CD14-positive monocyte (primary cell): ENCODE measurements at regions not wholly inside any gene's neighbourhood (a gene's known extent, or its start where the extent isn't known, plus 50 kb on each side); places are given as distances from the start of the nearest gene placed in this dataset.

ENCODE experiments used
- DNase-seq, 3 donors: peaks; one replicate each; pipeline ENCODE4 v3.0.0-alpha.2; 2011 to 2022
- H2AFZ ChIP-seq: 2 replicates; pipeline ENCODE4 v1.6.0; 2012; ENCODE audit warnings: mild to moderate bottlenecking, low read depth, low read length, inconsistent platforms; ENCODE audit not compliant: insufficient read depth, poor library complexity, severe bottlenecking
- H3K27ac ChIP-seq, 2 donors: 1 replicate in 1 of 2; 2 replicates in 1 of 2; pipeline ENCODE4 v1.5.1; 2012 to 2013; ENCODE audit warnings: low read length in 2 of 2, control low read depth in 1 of 2, inconsistent platforms in 1 of 2, low read depth in 1 of 2, mild to moderate bottlenecking in 1 of 2
- H3K27me3 ChIP-seq, 2 donors: one replicate each; pipeline versions ENCODE4 v1.6.0 to v1.6.1; 2011 to 2013; ENCODE audit warnings: low read length in 2 of 2; ENCODE audit not compliant: control insufficient read depth in 2 of 2, insufficient read depth in 2 of 2
- H3K36me3 ChIP-seq, 2 donors: replicated peaks in 1 of 2; 1 replicate in 1 of 2; 2 replicates in 1 of 2; pipeline versions ENCODE4 v1.5.1 to v1.6.1; 2012 to 2013; ENCODE audit warnings: low read length in 2 of 2, control low read depth in 1 of 2, inconsistent platforms in 1 of 2, mild to moderate bottlenecking in 1 of 2; ENCODE audit not compliant: insufficient read depth in 2 of 2, control insufficient read depth in 1 of 2
- H3K4me1 ChIP-seq, 2 donors: 1 replicate in 1 of 2; 2 replicates in 1 of 2; pipeline versions ENCODE4 v1.5.1 to v1.6.1; 2012 to 2013; ENCODE audit warnings: low read length in 2 of 2, control low read depth in 1 of 2, inconsistent platforms in 1 of 2, mild to moderate bottlenecking in 1 of 2, moderate library complexity in 1 of 2; ENCODE audit not compliant: insufficient read depth in 2 of 2, control insufficient read depth in 1 of 2
- H3K4me2 ChIP-seq: replicated peaks from 2 replicates; pipeline ENCODE3; 2012; ENCODE audit warnings: low read length, moderate library complexity, mild to moderate bottlenecking; ENCODE audit not compliant: poor library complexity, severe bottlenecking; ENCODE audit errors: extremely low read depth
- H3K4me3 ChIP-seq, 3 experiments: fragments of 200-600 bp in 1 of 3; sonication (generic) in 1 of 3; replicated peaks in 1 of 3; 1 replicate in 2 of 3; 2 replicates in 1 of 3; pipeline ENCODE4 v1.5.1; 2011 to 2013; ENCODE audit warnings: low read length in 3 of 3, mild to moderate bottlenecking in 3 of 3, control low read depth in 2 of 3, low read depth in 2 of 3, inconsistent platforms in 1 of 3, moderate library complexity in 1 of 3
- H3K79me2 ChIP-seq: 2 replicates; pipeline ENCODE4 v1.6.0; 2012; ENCODE audit warnings: mild to moderate bottlenecking, control low read depth, inconsistent platforms, low read length, moderate library complexity; ENCODE audit not compliant: insufficient read depth
- H3K9ac ChIP-seq: 2 replicates; pipeline ENCODE4 v1.6.0; 2017; ENCODE audit warnings: low read length, mild to moderate bottlenecking; ENCODE audit not compliant: insufficient read depth, poor library complexity, severe bottlenecking
- H3K9me3 ChIP-seq, 2 donors: replicated peaks in 1 of 2; 1 replicate in 1 of 2; 2 replicates in 1 of 2; pipeline versions ENCODE4 v1.5.1 to v1.6.1; 2012 to 2013; ENCODE audit warnings: low read length in 2 of 2, control low read depth in 1 of 2; ENCODE audit not compliant: control insufficient read depth in 1 of 2, insufficient read depth in 1 of 2
- H4K20me1 ChIP-seq: 2 replicates; pipeline ENCODE4 v1.6.0; 2012; ENCODE audit warnings: mild to moderate bottlenecking, low read length, control low read depth, moderate library complexity; ENCODE audit not compliant: insufficient read depth
- H3K27ac Mint-ChIP-seq, 7 donors: one replicate each; pipeline ENCODE4 v1.8.0; 2020; ENCODE audit warnings: mild to moderate bottlenecking in 7 of 7, mixed read lengths in 7 of 7, moderate library complexity in 6 of 7, inconsistent platforms in 2 of 7
- H3K27me3 Mint-ChIP-seq, 3 donors: one replicate each; pipeline ENCODE4 v1.8.0; 2021 to 2022; ENCODE audit warnings: low read depth in 3 of 3, mild to moderate bottlenecking in 3 of 3, mixed read lengths in 3 of 3, moderate library complexity in 3 of 3, inconsistent platforms in 1 of 3
- H3K36me3 Mint-ChIP-seq, 2 donors: one replicate each; pipeline ENCODE4 v1.8.0; 2020; ENCODE audit warnings: mixed read lengths in 2 of 2, inconsistent platforms in 1 of 2, mild to moderate bottlenecking in 1 of 2
- H3K4me1 Mint-ChIP-seq: one replicate; pipeline ENCODE4 v1.8.0; 2020; ENCODE audit warnings: mild to moderate bottlenecking, mixed read lengths
- H3K4me3 Mint-ChIP-seq, 2 donors: one replicate each; pipeline ENCODE4 v1.8.0; 2020; ENCODE audit warnings: mild to moderate bottlenecking in 2 of 2, mixed read lengths in 2 of 2, moderate library complexity in 1 of 2
- H3K9me3 Mint-ChIP-seq, 7 donors: one replicate each; pipeline ENCODE4 v1.8.0; 2020 to 2022; ENCODE audit warnings: mixed read lengths in 7 of 7, mild to moderate bottlenecking in 6 of 7, moderate library complexity in 6 of 7, inconsistent platforms in 2 of 7
- CTCF ChIP-seq: fragments of 200-600 bp; IDR thresholded peaks from one replicate; pipeline ENCODE4 v1.8.0; 2022; ENCODE audit warnings: antibody characterized with exemption, mild to moderate bottlenecking
- WGBS: methylation state at CpG from one replicate; pipeline ENCODE4 v1.1.5; 2013; ENCODE audit warnings: missing lambda C conversion rate; ENCODE audit not compliant: insufficient coverage; 5-methylcytosine and 5-hydroxymethylcytosine counted together
- intact Hi-C, 2 donors: fragments of 100-400 bp; cut with micrococcal nuclease; formaldehyde crosslinking; loops; one replicate each; pipeline versions ENCODE4 v1.15.0 to v1.15.1; 2023

- no peak overlapping the region for H3K4me3 Mint-ChIP-seq
- intact Hi-C loops, result no loop called here
Observed at GRCh38 chr6:17021539-17021889, 80.3 kb upstream of the STMND1 start.

GRCh38 chr6:17020889-17021538 lies 80.8 kb upstream of the STMND1 start:
- H3K27ac ChIP-seq, result no peak overlapping the region
- H2AFZ ChIP-seq, result no peak overlapping the region
- no peak overlapping the region for H3K9ac ChIP-seq
- peaks cover 41 to 56% of the 10 kb centered on the region in 2 donors for H3K27me3 ChIP-seq
- H3K4me2 ChIP-seq, result no peak overlapping the region
- H3K4me3 ChIP-seq, result no peak overlapping the region
- H3K36me3 Mint-ChIP-seq, result peaks cover 5 to 6% of the 10 kb centered on the region in 2 donors
- H3K9me3 ChIP-seq, result peaks cover 14 to 21% of the 10 kb centered on the region in 2 donors
- DNase-seq, result no peak
- H3K36me3 ChIP-seq, result no peaks in the 10 kb centered on the region
- intact Hi-C loops, result no loop called here
- H3K4me1 Mint-ChIP-seq, result peaks cover 42% of the 10 kb centered on the region
- peaks cover 2 to 30% (median 19%) of the 10 kb centered on the region in 7 donors for H3K9me3 Mint-ChIP-seq
- peaks cover 22 to 31% of the 10 kb centered on the region in 2 donors for H3K4me1 ChIP-seq
- no peaks in the 10 kb centered on the region for H3K79me2 ChIP-seq
- no peak overlapping the region for H3K27ac Mint-ChIP-seq
- TF ChIP-seq CTCF, result no peak
- no peaks in the 10 kb centered on the region for H4K20me1 ChIP-seq
- peaks cover 0 to 63% (median 55%) of the 10 kb centered on the region in 3 donors for H3K27me3 Mint-ChIP-seq
- 57% methylated on average over 1 of the region's 3 CpGs for WGBS
- peak overlapping the region in 1 of 2 donors; percentile 46 for H3K4me3 Mint-ChIP-seq

More at GRCh38 chr6:17021539-17021889, 80.3 kb upstream of the STMND1 start:
- Histone ChIP-seq H3K36me3 (no peaks in the 10 kb centered on the region), H3K9me3 (peaks cover 17 to 26% of the 10 kb centered on the region in 2 donors), H3K27ac (no peak overlapping the region), H4K20me1 (no peaks in the 10 kb centered on the region), H3K27me3 (peaks cover 46 to 56% of the 10 kb centered on the region in 2 donors), H3K79me2 (no peaks in the 10 kb centered on the region), H3K4me3 (no peak overlapping the region), H3K4me2 (no peak overlapping the region), H3K9ac (no peak overlapping the region), H2AFZ (no peak overlapping the region), H3K4me1 (peaks cover 20 to 27% of the 10 kb centered on the region in 2 donors)
- TF ChIP-seq CTCF, result no peak
- Mint-ChIP-seq H3K27me3 (peaks cover 0 to 63% (median 55%) of the 10 kb centered on the region in 3 donors), H3K9me3 (peaks cover 2 to 27% (median 21%) of the 10 kb centered on the region in 7 donors), H3K27ac (no peak overlapping the region), H3K4me1 (peaks cover 37% of the 10 kb centered on the region), H3K36me3 (peaks cover 5 to 6% of the 10 kb centered on the region in 2 donors)
- 93% methylated on average over 3 of the region's 5 CpGs for WGBS
- no peak for DNase-seq
